ENCODE measurements at regions not wholly inside any gene's neighbourhood (a gene's known extent, or its start where the extent isn't known, plus 50 kb on each side); places are given as distances from the start of the nearest gene placed in this dataset.

GRCh38 chr4:34170946-34171345 is 2073.4 kb downstream of the ARAP2 start:
- TF ChIP-seq CTCF (conservative IDR thresholded peaks at IDR 0.05 in 1 of 2, IDR thresholded peaks at IDR 0.05 in 1 of 2; ENCODE audit: low read depth in 1 of 2, low read length in 2 of 2) (no peak), EZH2 (IDR thresholded peaks at IDR 0.05; ENCODE audit: low read length, missing control alignments) (no peak)

Measured in fibroblast of lung (primary cell).